Mesenchymal stem cell (in vitro differentiated cells and primary cell): ENCODE measurements at regions not wholly inside any gene's neighbourhood (a gene's known extent, or its start where the extent isn't known, plus 50 kb on each side); places are given as distances from the start of the nearest gene placed in this dataset.

Experiments used
- DNase-seq: peaks from one replicate; pipeline ENCODE4 v3.0.0-alpha.2; 2013
- H2AFZ ChIP-seq: one replicate; pipeline ENCODE4 v1.6.1; 2013; ENCODE audit warnings: low read depth, mild to moderate bottlenecking, control low read depth, inconsistent platforms, low read length, moderate library complexity
- H2AK5ac ChIP-seq: 2 replicates; pipeline ENCODE4 v1.6.1; 2013; ENCODE audit warnings: low read length, moderate library complexity, mild to moderate bottlenecking, inconsistent platforms; ENCODE audit not compliant: severe bottlenecking
- H2BK120ac ChIP-seq: one replicate; pipeline ENCODE4 v1.6.1; 2013; ENCODE audit warnings: low read depth, mild to moderate bottlenecking, inconsistent platforms, low read length, moderate library complexity
- H2BK12ac ChIP-seq, 2 experiments: one replicate each; pipeline ENCODE4 v1.6.1; 2013; ENCODE audit warnings: inconsistent platforms in 2 of 2, low read length in 2 of 2, mild to moderate bottlenecking in 2 of 2, moderate library complexity in 2 of 2, control low read depth in 1 of 2
- H2BK15ac ChIP-seq: one replicate; pipeline ENCODE4 v1.6.1; 2013; ENCODE audit warnings: mild to moderate bottlenecking, low read depth, inconsistent platforms; ENCODE audit not compliant: poor library complexity, severe bottlenecking
- H2BK5ac ChIP-seq: 2 replicates; pipeline ENCODE4 v1.6.1; 2013; ENCODE audit warnings: low read depth, mild to moderate bottlenecking, low read length, control low read depth, inconsistent platforms; ENCODE audit not compliant: poor library complexity, severe bottlenecking
- H3K14ac ChIP-seq, 2 experiments: one replicate each; pipeline ENCODE4 v1.6.1; 2013; ENCODE audit warnings: inconsistent platforms in 2 of 2, low read length in 2 of 2, control low read depth in 1 of 2, mild to moderate bottlenecking in 1 of 2, moderate library complexity in 1 of 2
- H3K18ac ChIP-seq, 2 experiments: one replicate each; pipeline ENCODE4 v1.6.1; 2013; ENCODE audit warnings: inconsistent platforms in 2 of 2, low read length in 2 of 2, control low read depth in 1 of 2, low read depth in 1 of 2, mild to moderate bottlenecking in 1 of 2
- H3K23ac ChIP-seq, 2 experiments: one replicate each; pipeline ENCODE4 v1.6.1; 2013; ENCODE audit warnings: inconsistent platforms in 2 of 2, low read length in 2 of 2, mild to moderate bottlenecking in 2 of 2, moderate library complexity in 2 of 2, control low read depth in 1 of 2
- H3K27ac ChIP-seq: 2 replicates; pipeline ENCODE4 v1.5.1; 2013; ENCODE audit warnings: mild to moderate bottlenecking, moderate library complexity, low read length, control low read depth, inconsistent platforms; ENCODE audit not compliant: poor library complexity, severe bottlenecking
- H3K27me3 ChIP-seq, 2 experiments: 2 replicates each; pipeline versions ENCODE4 v1.6.1 to v1.7.0; 2013; ENCODE audit warnings: low read length in 2 of 2, mild to moderate bottlenecking in 2 of 2, moderate library complexity in 2 of 2, control low read depth in 1 of 2, inconsistent platforms in 1 of 2; ENCODE audit not compliant: control insufficient read depth in 1 of 2, insufficient read depth in 1 of 2
- H3K36me3 ChIP-seq, 2 experiments: 2 replicates each; pipeline versions ENCODE4 v1.6.1 to v1.7.0; 2013; ENCODE audit warnings: low read length in 2 of 2, control low read depth in 1 of 2, inconsistent platforms in 1 of 2, low read depth in 1 of 2, mild to moderate bottlenecking in 1 of 2; ENCODE audit not compliant: insufficient read depth in 2 of 2, control insufficient read depth in 1 of 2
- H3K4ac ChIP-seq, 2 experiments: one replicate each; pipeline ENCODE4 v1.6.1; 2013; ENCODE audit warnings: inconsistent platforms in 2 of 2, low read length in 2 of 2, mild to moderate bottlenecking in 2 of 2, moderate library complexity in 2 of 2, control low read depth in 1 of 2, low read depth in 1 of 2
- H3K4me1 ChIP-seq: 2 replicates; pipeline ENCODE4 v1.6.1; 2013; ENCODE audit warnings: low read depth, low read length, control low read depth; ENCODE audit not compliant: control insufficient read depth, insufficient read depth
- H3K4me2 ChIP-seq: 2 replicates; pipeline ENCODE4 v1.6.1; 2013; ENCODE audit warnings: low read length, mild to moderate bottlenecking, inconsistent platforms; ENCODE audit not compliant: poor library complexity, severe bottlenecking
- H3K4me3 ChIP-seq, 2 experiments: 2 replicates each; pipeline versions ENCODE4 v1.5.1 to v1.7.0; 2013; ENCODE audit warnings: low read length in 2 of 2, mild to moderate bottlenecking in 2 of 2, control low read depth in 1 of 2, low read depth in 1 of 2; ENCODE audit not compliant: insufficient read depth in 1 of 2
- H3K79me1 ChIP-seq: replicated peaks from 2 replicates; pipeline ENCODE4 v1.6.1; 2013; ENCODE audit warnings: mild to moderate bottlenecking, control low read depth, low read length, inconsistent platforms; ENCODE audit not compliant: poor library complexity, severe bottlenecking
- H3K9ac ChIP-seq: 2 replicates; pipeline ENCODE4 v1.7.0; 2013; ENCODE audit warnings: mild to moderate bottlenecking, low read length, moderate library complexity
- H3K9me3 ChIP-seq: 2 replicates; pipeline ENCODE4 v1.7.0; 2013; ENCODE audit warnings: mild to moderate bottlenecking, low read length; ENCODE audit not compliant: control insufficient read depth
- H4K8ac ChIP-seq: one replicate; pipeline ENCODE4 v1.6.1; 2013; ENCODE audit warnings: inconsistent platforms, mild to moderate bottlenecking, low read length, moderate library complexity
- H4K91ac ChIP-seq: one replicate; pipeline ENCODE4 v1.6.1; 2013; ENCODE audit warnings: mild to moderate bottlenecking, low read length, inconsistent platforms
- WGBS: methylation state at CpG from one replicate; pipeline ENCODE4 v1.1.7; 2013; ENCODE audit warnings: mixed read lengths; 5-methylcytosine and 5-hydroxymethylcytosine counted together

DNA sequence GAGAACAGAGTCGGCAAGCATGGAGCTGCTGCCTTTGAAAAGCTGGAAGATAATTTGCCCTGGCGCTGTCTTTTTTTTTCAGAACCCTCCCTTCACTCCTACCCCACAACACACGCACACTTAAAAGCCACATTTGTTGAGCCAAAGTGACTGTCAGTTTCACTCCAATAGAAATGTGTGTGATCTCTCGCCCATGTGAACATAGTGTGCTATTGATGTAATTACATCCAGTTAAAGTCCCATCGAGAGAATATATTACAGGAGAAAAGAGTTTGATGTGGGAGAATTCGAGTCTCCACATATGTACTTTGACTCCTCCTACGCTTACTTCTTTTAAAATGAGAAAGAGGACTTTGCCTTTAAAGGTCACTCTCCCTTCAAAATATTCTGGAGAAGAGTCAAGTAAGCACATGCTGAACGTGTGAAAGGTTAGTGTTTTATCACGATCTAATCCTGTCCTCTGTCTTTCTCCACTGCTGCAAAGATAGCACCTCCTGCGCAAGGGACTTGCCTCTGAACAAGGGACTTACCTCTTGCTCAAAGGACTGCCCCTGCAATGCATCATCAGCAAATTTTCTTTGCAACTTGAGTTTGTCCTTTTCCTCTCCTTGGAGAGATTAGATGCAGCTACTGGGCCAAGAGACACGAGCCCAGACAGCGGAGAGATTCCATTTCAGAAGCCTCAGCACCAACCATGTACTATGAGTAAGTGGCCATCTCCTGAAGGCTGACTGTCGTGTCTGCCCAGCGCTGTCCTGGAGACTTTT, 613.9 kb downstream of the PTPRU start:
- H3K4me1 ChIP-seq, result peaks cover 11% of the 10 kb centered on the region
- no peak overlapping the region for H4K8ac ChIP-seq
- no peaks in the 10 kb centered on the region for H3K79me1 ChIP-seq
- H3K36me3 ChIP-seq, result no peaks in the 10 kb centered on the region
- 62% methylated on average over 12 of the region's 14 CpGs for WGBS
- H2AFZ ChIP-seq, result no peak overlapping the region
- no peak overlapping the region for H3K18ac ChIP-seq
- no peaks in the 10 kb centered on the region for H3K9me3 ChIP-seq
- H2BK15ac ChIP-seq, result no peak overlapping the region
- no peak for DNase-seq
- H3K4me2 ChIP-seq, result no peak overlapping the region
- no peak overlapping the region for H2BK120ac ChIP-seq
- H2AK5ac ChIP-seq, result no peak overlapping the region
- no peak overlapping the region for H3K4ac ChIP-seq
- H3K27ac ChIP-seq, result no peak overlapping the region
- no peak overlapping the region for H3K9ac ChIP-seq
- no peak overlapping the region for H3K14ac ChIP-seq
- no peak overlapping the region for H2BK5ac ChIP-seq
- H3K27me3 ChIP-seq, result peaks cover 5 to 76% of the 10 kb centered on the region in 2 experiments
- H3K23ac ChIP-seq, result no peak overlapping the region
- H3K4me3 ChIP-seq, result no peak overlapping the region
- no peak overlapping the region for H4K91ac ChIP-seq
- H2BK12ac ChIP-seq, result no peak overlapping the region

- H2AK5ac ChIP-seq, result no peak overlapping the region
- DNase-seq, result peak; percentile 18
- no peaks in the 10 kb centered on the region for H3K79me1 ChIP-seq
- H4K91ac ChIP-seq, result no peak overlapping the region
- H4K8ac ChIP-seq, result no peak overlapping the region
- H3K18ac ChIP-seq, result no peak overlapping the region
- H2BK15ac ChIP-seq, result no peak overlapping the region
- H3K14ac ChIP-seq, result no peak overlapping the region
- H3K4me3 ChIP-seq, result no peak overlapping the region
- H3K4ac ChIP-seq, result no peak overlapping the region
- no peak overlapping the region for H2BK12ac ChIP-seq
- H3K9ac ChIP-seq, result no peak overlapping the region
- H2BK5ac ChIP-seq, result no peak overlapping the region
- peaks cover 6 to 75% of the 10 kb centered on the region in 2 experiments for H3K27me3 ChIP-seq
- no peak overlapping the region for H3K27ac ChIP-seq
- no peak overlapping the region for H2BK120ac ChIP-seq
- H3K9me3 ChIP-seq, result no peaks in the 10 kb centered on the region
- no peak overlapping the region for H3K23ac ChIP-seq
- no peak overlapping the region for H2AFZ ChIP-seq
- H3K36me3 ChIP-seq, result no peaks in the 10 kb centered on the region
- no peak overlapping the region for H3K4me2 ChIP-seq
- H3K4me1 ChIP-seq, result peaks cover 11% of the 10 kb centered on the region
- WGBS, result 67% methylated on average over 9 of the region's 10 CpGs
Observed at GRCh38 chr1:29849038-29849750, 612.9 kb downstream of the PTPRU start.

DNA sequence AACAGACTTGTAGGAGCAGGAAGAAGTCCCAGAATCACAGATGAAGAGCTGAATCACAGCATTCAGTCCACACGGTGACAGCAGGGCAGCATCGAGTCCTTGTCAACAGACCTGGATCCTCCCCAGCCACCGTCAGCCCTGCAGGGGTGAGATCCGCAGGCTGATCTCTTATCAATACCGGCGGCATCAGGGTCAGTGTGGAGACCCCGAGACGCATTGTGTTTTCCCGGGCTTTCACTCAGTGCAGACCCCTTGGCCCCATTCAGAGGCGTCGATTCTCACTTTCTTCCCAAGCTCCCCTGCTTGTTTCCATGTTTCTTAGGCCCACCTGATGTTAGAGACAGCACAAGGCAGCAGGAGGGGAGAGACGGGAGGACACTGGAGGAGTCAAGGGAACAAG, 609.6 kb downstream of the PTPRU start:
- DNase-seq, result no peak
- H3K14ac ChIP-seq, result no peak overlapping the region

GRCh38 chr1:29842130-29842529, 605.8 kb downstream of the PTPRU start:
- H3K18ac ChIP-seq, result no peak overlapping the region
- no peak overlapping the region for H2BK5ac ChIP-seq
- H3K9ac ChIP-seq, result no peak overlapping the region
- H2BK120ac ChIP-seq, result no peak overlapping the region
- no peak overlapping the region for H2BK15ac ChIP-seq
- H2BK12ac ChIP-seq, result no peak overlapping the region
- no peaks in the 10 kb centered on the region for H3K79me1 ChIP-seq
- H4K91ac ChIP-seq, result no peak overlapping the region
- H3K4me3 ChIP-seq, result no peak overlapping the region
- H2AK5ac ChIP-seq, result no peak overlapping the region
- no peak overlapping the region for H2AFZ ChIP-seq
- H3K36me3 ChIP-seq, result no peaks in the 10 kb centered on the region
- 61% methylated on average over 1 of the region's 1 CpG for WGBS
- no peak overlapping the region for H3K23ac ChIP-seq
- no peak overlapping the region for H4K8ac ChIP-seq
- H3K27ac ChIP-seq, result no peak overlapping the region
- peaks cover 10 to 36% of the 10 kb centered on the region in 2 experiments for H3K27me3 ChIP-seq
- no peak overlapping the region for H3K4me2 ChIP-seq
- no peak for DNase-seq
- no peaks in the 10 kb centered on the region for H3K4me1 ChIP-seq
- no peak overlapping the region for H3K4ac ChIP-seq
- no peak overlapping the region for H3K14ac ChIP-seq
- H3K9me3 ChIP-seq, result peaks cover 20% of the 10 kb centered on the region

More for the DNA sequence above, 609.6 kb downstream of the PTPRU start:
- no peak overlapping the region for H4K8ac ChIP-seq
- H3K79me1 ChIP-seq, result no peaks in the 10 kb centered on the region
- no peak overlapping the region for H3K27ac ChIP-seq
- no peak overlapping the region for H2BK15ac ChIP-seq
- H2AFZ ChIP-seq, result no peak overlapping the region
- H3K23ac ChIP-seq, result no peak overlapping the region
- H3K27me3 ChIP-seq, result peaks cover 6 to 63% of the 10 kb centered on the region in 2 experiments
- no peaks in the 10 kb centered on the region for H3K36me3 ChIP-seq
- H3K4me1 ChIP-seq, result peaks cover under 1% of the 10 kb centered on the region
- H2BK5ac ChIP-seq, result no peak overlapping the region
- 33% methylated on average over 10 of the region's 12 CpGs for WGBS
- H3K4me3 ChIP-seq, result no peak overlapping the region
- H3K4ac ChIP-seq, result no peak overlapping the region
- H2BK12ac ChIP-seq, result no peak overlapping the region
- H4K91ac ChIP-seq, result no peak overlapping the region
- H2BK120ac ChIP-seq, result no peak overlapping the region
- no peak overlapping the region for H2AK5ac ChIP-seq
- no peak overlapping the region for H3K9ac ChIP-seq
- H3K18ac ChIP-seq, result no peak overlapping the region
- H3K9me3 ChIP-seq, result peaks cover 18% of the 10 kb centered on the region
- H3K4me2 ChIP-seq, result no peak overlapping the region
